ENCODE measurements at regions not wholly inside any gene's neighbourhood (a gene's known extent, or its start where the extent isn't known, plus 50 kb on each side); places are given as distances from the start of the nearest gene placed in this dataset.
A peak's percentile ranks its signal among the peaks of the same experiment; 100 is the strongest.

- intact Hi-C loops (cut with DNase I), result no loop called here
- ATAC-seq, result no peak
- no peaks in the 10 kb centered on the region for H3K36me3 ChIP-seq
- no peaks in the 10 kb centered on the region for H3K4me1 ChIP-seq
- no peak overlapping the region for H3K4me3 ChIP-seq
- TF ChIP-seq POLR2A (IDR thresholded peaks at IDR 0.05) (no peak), CTCF (IDR thresholded peaks at IDR 0.05) (no peak)
- H3K9me3 ChIP-seq, result no peaks in the 10 kb centered on the region
- no peak overlapping the region for H3K27ac ChIP-seq
- DNase-seq, result no peak
- 73% methylated on average over 1 of the region's 1 CpG for WGBS (ENCODE audit: insufficient coverage, low coverage, low lambda C conversion rate, missing lambda C conversion rate)
- no peaks in the 10 kb centered on the region for H3K27me3 ChIP-seq
These were observed 431.8 kb downstream of the PPARGC1A start for GRCh38 chr4:23458054-23458453.

GRCh38 chr4:23456864-23457263 lies 433.0 kb downstream of the PPARGC1A start:
- TF ChIP-seq POLR2A (IDR thresholded peaks at IDR 0.05), result no peak
- no peak for TF ChIP-seq CTCF (IDR thresholded peaks at IDR 0.05)
- Histone ChIP-seq H3K4me3 (no peak overlapping the region), H3K9me3 (no peaks in the 10 kb centered on the region), H3K36me3 (no peaks in the 10 kb centered on the region), H3K27ac (no peak overlapping the region), H3K4me1 (no peaks in the 10 kb centered on the region), H3K27me3 (no peaks in the 10 kb centered on the region)
- intact Hi-C loops (cut with DNase I), result no loop called here
- WGBS (ENCODE audit: insufficient coverage, low coverage, low lambda C conversion rate, missing lambda C conversion rate), result 49% methylated on average over 2 of the region's 2 CpGs
- ATAC-seq (no peak), DNase-seq (no peak)

- Histone ChIP-seq H3K4me1 (no peaks in the 10 kb centered on the region), H3K9me3 (no peaks in the 10 kb centered on the region), H3K27me3 (no peaks in the 10 kb centered on the region), H3K4me3 (no peak overlapping the region), H3K27ac (no peak overlapping the region), H3K36me3 (no peaks in the 10 kb centered on the region)
- DNase-seq (no peak), ATAC-seq (peak; percentile 65 to 99 (median 88))
- WGBS (ENCODE audit: insufficient coverage, low coverage, low lambda C conversion rate, missing lambda C conversion rate), result 24% methylated on average over 5 of the region's 5 CpGs
- peak in 3 of 4 donors; percentile 21 to 46 (median 36) for TF ChIP-seq CTCF (IDR thresholded peaks at IDR 0.05)
- TF ChIP-seq POLR2A (IDR thresholded peaks at IDR 0.05), result no peak
- intact Hi-C loops (cut with DNase I), result no loop called here
These were observed 434.2 kb downstream of the PPARGC1A start for GRCh38 chr4:23455456-23456158.

GRCh38 chr4:23441530-23442069 lies 448.2 kb downstream of the PPARGC1A start:
- no peak for TF ChIP-seq CTCF (IDR thresholded peaks at IDR 0.05)
- TF ChIP-seq POLR2A (IDR thresholded peaks at IDR 0.05), result no peak
- Histone ChIP-seq H3K4me3 (no peak overlapping the region), H3K4me1 (no peaks in the 10 kb centered on the region), H3K27me3 (no peaks in the 10 kb centered on the region), H3K27ac (no peak overlapping the region), H3K9me3 (no peaks in the 10 kb centered on the region), H3K36me3 (no peaks in the 10 kb centered on the region)
- no peak for ATAC-seq
- DNase-seq, result no peak
- 82% methylated on average over 1 of the region's 1 CpG for WGBS (ENCODE audit: insufficient coverage, low coverage, low lambda C conversion rate, missing lambda C conversion rate)
- intact Hi-C loops (cut with DNase I), result no loop called here
